IPS-18a (cell line): ENCODE measurements at regions not wholly inside any gene's neighbourhood (a gene's known extent, or its start where the extent isn't known, plus 50 kb on each side); places are given as distances from the start of the nearest gene placed in this dataset.

Experiments
- H3K27ac ChIP-seq: one replicate; pipeline ENCODE4 v1.5.1; 2013; ENCODE audit warnings: low read length
- H3K27me3 ChIP-seq: one replicate; pipeline ENCODE4 v1.6.1; 2013; ENCODE audit warnings: mild to moderate bottlenecking, low read length; ENCODE audit not compliant: control insufficient read depth, insufficient read depth
- H3K36me3 ChIP-seq: one replicate; pipeline ENCODE4 v1.6.1; 2013; ENCODE audit warnings: low read depth, low read length; ENCODE audit not compliant: control insufficient read depth
- H3K4me1 ChIP-seq: one replicate; pipeline ENCODE4 v1.6.1; 2013; ENCODE audit warnings: low read depth, low read length; ENCODE audit not compliant: control insufficient read depth
- H3K4me3 ChIP-seq: one replicate; pipeline ENCODE4 v1.5.1; 2013; ENCODE audit warnings: low read length
- H3K9ac ChIP-seq: one replicate; pipeline ENCODE4 v1.6.1; 2013; ENCODE audit warnings: mild to moderate bottlenecking, low read length, moderate library complexity
- H3K9me3 ChIP-seq: one replicate; pipeline ENCODE4 v1.6.1; 2013; ENCODE audit warnings: low read depth, low read length; ENCODE audit not compliant: control insufficient read depth

DNA sequence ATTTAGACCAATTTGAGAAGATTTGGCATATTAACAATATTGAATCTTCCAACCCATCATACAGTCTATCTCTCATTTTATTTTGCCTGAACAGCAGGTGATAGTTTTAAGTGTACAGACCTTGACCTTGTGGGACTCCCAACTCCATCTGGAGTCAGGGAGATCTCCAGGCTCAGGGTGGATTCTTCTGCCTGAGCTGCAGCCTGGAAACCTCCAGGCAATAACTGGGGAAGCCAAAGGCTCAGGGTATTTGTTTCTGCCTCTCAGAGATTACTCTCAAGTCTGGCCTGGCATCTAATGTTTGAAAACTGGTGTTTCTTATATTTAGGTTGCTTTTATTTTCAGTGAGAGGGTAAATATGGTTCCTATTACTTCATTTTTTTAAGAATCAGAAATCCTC is 102.1 kb upstream of the C1QTNF9B start:
- no peak overlapping the region for H3K9ac ChIP-seq

DNA sequence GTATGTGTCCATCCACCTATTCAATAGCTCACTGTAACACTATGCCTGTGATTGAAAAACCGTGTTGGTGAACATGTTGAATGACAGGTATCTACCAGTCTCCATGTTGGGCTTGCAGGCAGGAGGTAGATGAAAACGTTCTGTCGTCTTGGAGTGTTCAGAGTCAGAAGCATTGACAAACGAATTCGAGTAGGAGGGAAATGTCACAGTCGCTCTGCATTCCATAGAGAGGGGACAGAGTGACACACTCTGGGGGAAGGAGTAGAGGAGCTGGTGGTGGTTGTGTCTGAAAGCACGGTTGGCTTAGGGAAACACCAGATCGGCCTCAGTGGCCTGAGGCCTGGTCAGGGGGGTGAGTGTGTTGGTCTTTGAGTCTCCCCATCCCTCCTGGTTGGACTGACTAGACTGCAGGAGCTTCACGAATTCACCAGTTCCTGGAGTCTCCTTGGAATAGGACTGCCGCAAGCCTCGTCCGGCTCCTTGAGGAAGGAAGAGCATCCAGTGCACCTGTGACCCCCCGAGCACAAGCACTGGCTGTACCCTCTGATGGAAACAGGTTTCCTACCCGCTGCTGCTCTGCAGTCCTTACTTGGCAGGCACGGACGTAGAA is 105.0 kb upstream of the C1QTNF9B start:
- Histone ChIP-seq H3K9me3 (no peaks in the 10 kb centered on the region), H3K27ac (no peak overlapping the region), H3K4me1 (peaks cover 17% of the 10 kb centered on the region), H3K4me3 (no peak overlapping the region), H3K9ac (no peak overlapping the region), H3K27me3 (no peaks in the 10 kb centered on the region), H3K36me3 (no peaks in the 10 kb centered on the region)

More for the DNA sequence above, 102.1 kb upstream of the C1QTNF9B start:
- Histone ChIP-seq H3K27ac (no peak overlapping the region), H3K4me3 (no peak overlapping the region), H3K4me1 (peaks cover 10% of the 10 kb centered on the region), H3K27me3 (no peaks in the 10 kb centered on the region), H3K36me3 (no peaks in the 10 kb centered on the region), H3K9me3 (no peaks in the 10 kb centered on the region)

DNA sequence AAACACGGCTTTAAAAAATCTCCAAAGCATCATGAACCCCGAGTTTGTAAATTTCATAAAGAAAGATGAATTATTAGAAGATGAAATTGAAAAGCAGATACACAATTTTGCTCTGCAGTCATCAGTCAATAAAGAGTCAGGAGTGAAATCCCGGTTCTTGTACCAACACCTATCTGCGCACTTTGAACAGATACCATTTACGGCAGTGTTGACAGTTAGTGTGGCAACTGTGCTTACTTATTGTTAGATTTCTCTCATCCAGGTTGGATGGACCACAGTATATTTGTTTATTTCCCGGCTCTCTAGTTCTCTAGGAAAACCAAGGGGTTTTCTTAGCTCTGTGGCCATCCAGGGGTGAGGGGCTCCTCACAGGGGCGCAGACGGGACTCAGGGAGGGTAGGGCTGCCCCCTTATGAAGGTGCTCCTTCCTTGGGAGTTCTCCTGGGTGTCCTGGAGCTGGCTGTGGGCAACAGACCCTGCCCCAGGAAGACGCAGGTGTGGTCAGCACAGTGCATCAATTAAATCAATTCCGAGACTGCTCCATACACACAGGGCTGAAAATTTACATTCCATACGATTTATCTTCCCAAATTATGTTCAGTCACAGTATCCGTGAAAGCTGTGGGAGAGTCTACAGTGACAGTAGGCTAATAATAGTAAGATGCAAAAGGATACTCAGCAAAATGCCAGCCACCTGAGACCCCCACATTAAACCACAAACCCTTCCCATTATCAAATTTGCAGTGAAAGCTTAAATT is 107.0 kb upstream of the C1QTNF9B start:
- Histone ChIP-seq H3K4me1 (peaks cover 17% of the 10 kb centered on the region), H3K27me3 (no peaks in the 10 kb centered on the region), H3K27ac (no peak overlapping the region), H3K4me3 (no peak overlapping the region), H3K36me3 (no peaks in the 10 kb centered on the region), H3K9me3 (no peaks in the 10 kb centered on the region), H3K9ac (no peak overlapping the region)

DNA sequence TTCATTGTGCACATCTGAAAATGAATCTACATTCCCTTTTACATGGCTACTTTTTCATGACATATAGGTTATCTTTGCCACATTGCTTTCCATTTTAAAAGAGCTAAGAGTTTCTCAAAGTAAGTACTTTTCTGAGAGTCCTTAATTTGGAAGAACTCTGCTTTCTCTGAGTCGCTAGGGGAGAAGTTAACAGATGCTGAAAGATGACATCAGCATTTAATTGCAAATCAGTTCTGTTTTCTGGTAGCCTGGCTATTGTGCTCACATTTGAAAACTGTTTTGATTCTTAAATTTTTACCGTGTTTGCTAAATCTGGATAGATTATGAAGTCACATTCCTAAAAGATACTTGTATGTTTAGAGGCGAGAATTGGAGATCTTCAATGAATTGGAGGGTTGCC is 107.7 kb upstream of the C1QTNF9B start:
- Histone ChIP-seq H3K36me3 (no peaks in the 10 kb centered on the region), H3K27ac (no peak overlapping the region), H3K4me1 (peaks cover 17% of the 10 kb centered on the region), H3K9ac (no peak overlapping the region), H3K9me3 (no peaks in the 10 kb centered on the region), H3K4me3 (no peak overlapping the region), H3K27me3 (no peaks in the 10 kb centered on the region)

DNA sequence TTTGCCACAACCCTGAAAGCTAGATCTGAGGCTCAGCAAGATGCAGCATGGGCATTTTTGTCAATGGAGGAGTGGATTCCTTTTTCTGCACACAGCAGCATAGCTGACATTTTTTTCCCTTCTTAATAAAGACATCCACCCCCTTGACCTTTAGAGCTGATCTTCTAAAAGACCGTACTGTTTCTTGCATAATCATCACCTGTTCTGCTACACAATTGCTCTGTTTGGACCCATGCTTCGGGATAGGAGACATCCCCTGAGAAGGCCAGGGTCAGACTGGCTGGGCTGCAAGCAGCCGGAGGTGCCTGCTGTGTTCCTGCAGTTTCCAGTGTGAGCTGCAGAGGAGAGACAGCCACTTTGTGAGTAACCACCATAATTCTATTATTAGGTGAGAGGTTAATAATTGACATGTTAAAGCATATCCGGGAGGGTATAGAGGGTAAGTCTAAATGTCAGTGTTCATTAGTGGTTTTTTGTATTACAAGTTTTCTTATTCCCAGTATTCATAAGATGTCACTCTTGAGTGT is 108.5 kb upstream of the C1QTNF9B start:
- no peaks in the 10 kb centered on the region for H3K9me3 ChIP-seq
- H3K27me3 ChIP-seq = no peaks in the 10 kb centered on the region
- H3K27ac ChIP-seq = no peak overlapping the region
- H3K36me3 ChIP-seq = no peaks in the 10 kb centered on the region
- H3K4me3 ChIP-seq = no peak overlapping the region
- peaks cover 17% of the 10 kb centered on the region for H3K4me1 ChIP-seq
- no peak overlapping the region for H3K9ac ChIP-seq

DNA sequence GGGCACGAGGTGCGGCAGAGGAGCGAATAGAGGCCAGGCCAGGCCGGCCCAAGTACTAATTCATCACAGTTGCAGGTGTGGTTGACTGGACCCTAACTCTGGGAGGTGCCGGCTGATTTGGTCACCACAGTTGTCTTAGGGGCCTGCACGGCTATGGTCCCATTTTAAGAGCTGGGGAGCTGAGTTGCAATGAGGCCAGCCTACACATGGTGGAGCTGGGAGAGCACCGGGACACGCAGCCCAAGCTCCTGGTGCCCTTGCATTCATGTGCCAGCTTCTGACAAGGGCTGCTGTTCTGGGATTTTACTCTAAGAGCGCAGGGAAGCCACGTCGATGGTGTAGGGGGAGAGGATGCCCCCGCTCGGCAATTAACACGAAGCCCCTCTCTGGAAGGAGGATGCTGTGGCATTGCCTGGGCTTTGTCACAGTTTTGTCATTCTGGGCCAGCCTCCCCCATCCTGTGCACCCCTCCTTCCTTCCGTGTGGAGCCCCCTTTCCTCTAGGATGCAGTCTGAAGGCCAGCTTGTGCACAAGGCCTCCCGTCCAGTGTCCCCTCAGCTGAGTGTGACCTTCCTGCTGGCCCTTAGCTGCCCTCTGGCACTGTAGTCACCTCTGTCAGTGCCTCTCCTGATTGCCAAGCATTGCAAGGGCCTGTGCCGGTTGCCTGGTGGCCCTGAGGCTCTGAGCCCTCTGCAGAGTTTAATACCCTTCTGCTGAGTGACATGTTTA is 109.4 kb upstream of the C1QTNF9B start:
- Histone ChIP-seq H3K4me1 (peaks cover 17% of the 10 kb centered on the region), H3K36me3 (no peaks in the 10 kb centered on the region), H3K9me3 (no peaks in the 10 kb centered on the region), H3K27me3 (no peaks in the 10 kb centered on the region), H3K9ac (no peak overlapping the region), H3K27ac (no peak overlapping the region), H3K4me3 (no peak overlapping the region)

DNA sequence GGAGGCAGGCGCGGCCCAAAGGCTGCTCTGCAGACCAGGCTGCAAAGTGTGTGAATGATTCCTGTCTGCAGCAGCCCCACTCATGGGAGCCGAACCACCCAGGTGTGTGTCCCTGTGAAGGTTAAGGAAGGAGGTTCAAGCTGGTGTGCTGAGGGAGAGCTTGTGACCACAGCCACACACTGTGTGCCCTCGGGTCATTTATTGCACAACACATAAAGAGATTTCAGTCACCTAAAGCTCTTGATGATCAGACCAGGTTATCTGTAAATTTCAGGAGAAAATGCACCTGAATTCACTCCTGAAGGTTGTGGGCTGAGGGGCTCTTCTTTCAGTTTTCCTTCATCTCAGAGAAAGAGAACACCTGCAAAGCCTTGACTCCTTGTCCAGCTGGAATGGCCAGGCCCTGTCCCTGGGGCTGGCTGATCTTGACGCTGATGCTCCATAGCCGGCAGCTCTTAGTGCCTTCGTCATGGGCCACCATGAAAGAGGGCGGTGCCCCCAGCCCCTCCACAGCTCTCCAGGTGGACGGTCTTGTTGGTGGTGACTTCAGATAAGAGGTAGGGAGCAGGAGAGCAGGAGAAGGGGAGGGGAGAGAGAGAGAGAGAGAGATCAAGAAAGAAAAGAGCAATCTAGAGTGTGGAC is 110.8 kb upstream of the C1QTNF9B start:
- Histone ChIP-seq H3K9ac (no peak overlapping the region), H3K9me3 (no peaks in the 10 kb centered on the region), H3K36me3 (no peaks in the 10 kb centered on the region), H3K4me1 (peaks cover 17% of the 10 kb centered on the region), H3K4me3 (no peak overlapping the region), H3K27me3 (no peaks in the 10 kb centered on the region), H3K27ac (no peak overlapping the region)

DNA sequence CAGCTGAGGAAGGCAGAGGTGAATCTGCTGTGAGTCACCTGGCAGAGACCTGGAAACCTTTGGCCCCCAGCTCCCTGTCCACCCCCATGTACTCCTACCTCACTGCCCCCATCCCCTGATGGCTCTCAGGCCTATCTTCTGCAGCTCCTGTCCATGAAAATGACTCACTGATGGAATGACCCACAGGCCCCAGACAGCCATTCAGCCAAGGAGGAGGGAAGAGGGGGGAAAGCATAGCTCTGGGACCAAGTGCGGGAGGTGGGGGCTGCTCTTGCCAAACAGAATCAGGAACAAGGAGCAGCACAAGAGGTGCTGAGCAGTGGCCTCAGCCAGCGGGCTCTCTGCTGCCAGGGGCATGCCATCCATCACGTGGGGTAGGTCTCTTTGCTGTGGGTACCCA is 111.4 kb upstream of the C1QTNF9B start:
- Histone ChIP-seq H3K4me1 (peaks cover 14% of the 10 kb centered on the region), H3K27ac (no peak overlapping the region)

DNA sequence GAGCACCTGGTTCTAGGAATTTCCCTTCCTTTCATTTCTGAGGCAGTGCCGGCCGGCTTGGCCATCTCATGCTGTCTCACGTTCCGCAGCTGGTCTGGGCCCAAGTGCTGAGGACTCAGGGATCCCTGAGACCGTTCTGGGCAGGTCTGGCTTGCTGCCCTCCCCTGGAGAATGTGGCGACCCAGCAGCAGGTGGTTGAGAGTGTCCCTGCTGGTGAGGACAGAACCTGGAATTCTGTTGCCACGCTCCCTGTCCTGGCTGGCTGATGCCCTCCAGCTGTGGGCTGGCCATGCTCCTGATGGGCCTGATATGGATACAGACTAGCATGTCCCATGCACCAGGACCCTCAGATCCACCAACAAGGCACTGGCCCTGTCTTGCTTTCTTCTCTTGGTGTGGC is 114.0 kb upstream of the C1QTNF9B start:
- Histone ChIP-seq H3K27ac (no peak overlapping the region), H3K9me3 (no peaks in the 10 kb centered on the region), H3K9ac (no peak overlapping the region), H3K36me3 (no peaks in the 10 kb centered on the region), H3K27me3 (no peaks in the 10 kb centered on the region), H3K4me3 (no peak overlapping the region), H3K4me1 (no peaks in the 10 kb centered on the region)

More for the DNA sequence above, 111.4 kb upstream of the C1QTNF9B start:
- no peaks in the 10 kb centered on the region for H3K9me3 ChIP-seq
- no peaks in the 10 kb centered on the region for H3K36me3 ChIP-seq
- no peak overlapping the region for H3K9ac ChIP-seq
- no peak overlapping the region for H3K4me3 ChIP-seq
- H3K27me3 ChIP-seq = no peaks in the 10 kb centered on the region

DNA sequence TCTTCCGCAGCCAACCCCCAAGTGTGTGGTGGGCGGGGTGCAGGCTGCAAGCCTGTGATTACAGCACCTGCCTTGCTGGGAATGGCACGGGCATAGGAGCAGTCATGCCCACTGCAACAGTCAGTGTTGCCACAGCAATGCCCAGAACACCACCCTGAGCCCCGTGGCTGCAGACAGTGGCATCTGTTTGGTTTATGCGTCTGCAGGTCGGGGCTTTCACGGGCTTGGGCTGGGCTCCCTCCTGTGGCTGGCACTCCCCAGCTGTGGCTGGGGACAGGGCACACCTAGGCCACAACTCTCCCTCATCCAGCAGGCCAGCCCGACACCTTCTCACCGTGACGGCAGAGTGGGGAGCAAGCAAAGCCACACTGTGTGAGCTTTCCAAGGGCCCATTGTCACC is 115.3 kb upstream of the C1QTNF9B start:
- Histone ChIP-seq H3K4me3 (no peak overlapping the region), H3K36me3 (no peaks in the 10 kb centered on the region), H3K9me3 (no peaks in the 10 kb centered on the region), H3K27me3 (no peaks in the 10 kb centered on the region), H3K27ac (no peak overlapping the region), H3K4me1 (no peaks in the 10 kb centered on the region), H3K9ac (no peak overlapping the region)

- H3K36me3 ChIP-seq = no peaks in the 10 kb centered on the region
Measured at GRCh38 chr13:24013189-24013588, 115.9 kb upstream of the C1QTNF9B start.

More at GRCh38 chr13:24013189-24013588, 115.9 kb upstream of the C1QTNF9B start:
- Histone ChIP-seq H3K27ac (no peak overlapping the region), H3K4me3 (no peak overlapping the region), H3K27me3 (no peaks in the 10 kb centered on the region), H3K9ac (no peak overlapping the region), H3K4me1 (no peaks in the 10 kb centered on the region), H3K9me3 (no peaks in the 10 kb centered on the region)
